ENCODE measurements at regions not wholly inside any gene's neighbourhood (a gene's known extent, or its start where the extent isn't known, plus 50 kb on each side); places are given as distances from the start of the nearest gene placed in this dataset.
A peak's percentile ranks its signal among the peaks of the same experiment; 100 is the strongest.

DNA sequence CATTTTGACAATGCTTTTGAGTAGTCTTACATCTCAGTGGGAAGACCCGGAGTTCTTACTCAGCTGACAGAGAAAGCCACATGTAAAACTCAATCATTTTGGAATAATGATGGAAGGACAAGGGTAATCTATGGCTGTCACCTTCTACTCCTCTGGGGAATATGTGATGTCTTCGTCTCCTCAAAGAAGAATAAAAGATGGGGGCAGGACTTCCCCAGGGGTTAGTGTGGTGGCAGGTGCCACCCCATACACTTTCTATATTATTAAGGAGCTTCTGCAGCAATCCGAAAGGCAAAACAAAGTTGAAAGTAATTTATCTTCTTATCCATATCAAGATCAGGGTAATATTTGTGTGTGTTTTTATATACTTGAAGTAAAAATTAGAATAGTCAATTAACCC lies 180.4 kb upstream of the TOPAZ1 start:
- Mint-ChIP-seq H3K4me1 (ENCODE audit: low read depth, unreplicated experiment) (peaks cover 22% of the 10 kb centered on the region), H3K27me3 (ENCODE audit: unreplicated experiment) (peaks cover 10% of the 10 kb centered on the region), H3K27ac (ENCODE audit: unreplicated experiment) (no peak overlapping the region), H3K4me3 (ENCODE audit: low read depth, unreplicated experiment) (no peak overlapping the region), H3K9me3 (ENCODE audit: low read depth, unreplicated experiment) (no peaks in the 10 kb centered on the region), H3K36me3 (ENCODE audit: insufficient read depth, unreplicated experiment) (no peaks in the 10 kb centered on the region)
- intact Hi-C loops (cut with micrococcal nuclease; ENCODE audit: unreplicated experiment): no loop called here
- no TSS peak for BruUV-seq (replicated peaks)
- CTCF ChIA-PET: no interaction called here
- TF ChIP-seq, protein P1, sequence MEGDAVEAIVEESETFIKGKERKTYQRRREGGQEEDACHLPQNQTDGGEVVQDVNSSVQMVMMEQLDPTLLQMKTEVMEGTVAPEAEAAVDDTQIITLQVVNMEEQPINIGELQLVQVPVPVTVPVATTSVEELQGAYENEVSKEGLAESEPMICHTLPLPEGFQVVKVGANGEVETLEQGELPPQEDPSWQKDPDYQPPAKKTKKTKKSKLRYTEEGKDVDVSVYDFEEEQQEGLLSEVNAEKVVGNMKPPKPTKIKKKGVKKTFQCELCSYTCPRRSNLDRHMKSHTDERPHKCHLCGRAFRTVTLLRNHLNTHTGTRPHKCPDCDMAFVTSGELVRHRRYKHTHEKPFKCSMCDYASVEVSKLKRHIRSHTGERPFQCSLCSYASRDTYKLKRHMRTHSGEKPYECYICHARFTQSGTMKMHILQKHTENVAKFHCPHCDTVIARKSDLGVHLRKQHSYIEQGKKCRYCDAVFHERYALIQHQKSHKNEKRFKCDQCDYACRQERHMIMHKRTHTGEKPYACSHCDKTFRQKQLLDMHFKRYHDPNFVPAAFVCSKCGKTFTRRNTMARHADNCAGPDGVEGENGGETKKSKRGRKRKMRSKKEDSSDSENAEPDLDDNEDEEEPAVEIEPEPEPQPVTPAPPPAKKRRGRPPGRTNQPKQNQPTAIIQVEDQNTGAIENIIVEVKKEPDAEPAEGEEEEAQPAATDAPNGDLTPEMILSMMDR (IDR thresholded peaks at IDR 0.05; ENCODE audit: unreplicated experiment): no peak
- no peak for DNase-seq

DNA sequence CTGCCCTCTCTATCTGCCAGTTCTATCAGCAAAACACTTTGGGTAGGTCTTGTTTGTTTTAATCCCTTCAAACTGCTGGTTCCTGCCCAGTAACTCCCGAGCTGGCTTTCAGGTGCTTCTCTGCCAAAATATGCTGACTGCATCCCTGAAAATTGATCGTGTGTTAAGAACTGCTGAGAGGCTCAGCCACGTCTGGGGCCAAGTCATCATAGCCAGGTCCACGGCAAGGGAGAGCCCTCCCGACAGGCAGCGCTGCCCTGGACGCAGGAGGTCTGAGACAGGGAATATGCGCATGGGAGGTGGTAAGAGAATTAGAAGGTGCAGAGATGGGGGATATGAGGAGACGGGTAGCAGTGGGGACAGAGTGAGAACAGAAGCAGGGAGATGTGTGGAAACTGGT lies 179.7 kb upstream of the TOPAZ1 start:
- TF ChIP-seq, protein P1 (IDR thresholded peaks at IDR 0.05; ENCODE audit: unreplicated experiment): no peak

DNA sequence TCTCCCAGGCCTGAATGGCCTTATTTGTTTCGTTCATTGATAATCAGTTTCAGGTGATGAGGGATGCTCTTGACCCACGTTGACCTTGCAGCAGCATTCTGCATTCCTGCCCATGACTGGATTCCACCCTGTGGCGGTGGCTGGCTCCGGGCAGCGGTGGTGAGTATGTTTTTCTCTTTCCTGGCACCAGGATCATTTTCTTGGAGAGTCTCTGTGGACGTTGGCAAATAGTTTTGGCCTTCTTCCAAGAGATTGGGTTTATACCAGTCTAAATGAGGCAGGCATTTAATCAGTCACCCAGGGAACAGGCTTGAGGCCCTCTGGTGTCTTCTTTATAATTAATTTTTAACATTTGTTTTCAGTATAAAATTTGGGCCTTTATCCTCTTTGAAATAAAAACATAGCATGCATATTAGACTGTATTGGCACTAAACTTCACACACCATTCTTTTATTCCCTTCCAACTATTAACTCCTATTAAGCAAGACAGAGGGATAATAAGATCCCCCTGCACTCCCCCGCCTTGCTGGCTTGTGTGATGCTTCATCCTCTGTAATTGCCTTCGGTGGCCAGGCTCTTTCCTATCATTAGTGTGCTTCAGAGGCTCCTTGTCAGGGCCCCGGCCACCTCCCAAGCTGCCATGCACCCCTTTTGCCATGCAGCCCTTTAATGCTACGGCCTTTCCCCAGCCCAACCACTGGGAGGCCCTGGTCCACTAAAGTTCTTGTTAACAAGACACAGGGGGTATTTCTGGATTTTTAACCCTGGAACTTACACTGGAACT lies 176.2 kb upstream of the TOPAZ1 start:
- TF ChIP-seq, protein P1 (IDR thresholded peaks at IDR 0.05; ENCODE audit: unreplicated experiment): no peak
- H3K36me3 Mint-ChIP-seq (ENCODE audit: insufficient read depth, unreplicated experiment): no peaks in the 10 kb centered on the region
- H3K9me3 Mint-ChIP-seq (ENCODE audit: low read depth, unreplicated experiment): no peaks in the 10 kb centered on the region
- no peaks in the 10 kb centered on the region for H3K27me3 Mint-ChIP-seq (ENCODE audit: unreplicated experiment)
- BruUV-seq (replicated peaks): no TSS peak
- no peak overlapping the region for H3K27ac Mint-ChIP-seq (ENCODE audit: unreplicated experiment)
- CTCF ChIA-PET: no interaction called here
- H3K4me3 Mint-ChIP-seq (ENCODE audit: low read depth, unreplicated experiment): no peak overlapping the region
- intact Hi-C loops (cut with micrococcal nuclease; ENCODE audit: unreplicated experiment): no loop called here
- peaks cover 8% of the 10 kb centered on the region for H3K4me1 Mint-ChIP-seq (ENCODE audit: low read depth, unreplicated experiment)
- peak; percentile 36 for DNase-seq

More for the DNA sequence above, 179.7 kb upstream of the TOPAZ1 start:
- BruUV-seq (replicated peaks): no TSS peak
- intact Hi-C loops (cut with micrococcal nuclease; ENCODE audit: unreplicated experiment): no loop called here
- Mint-ChIP-seq H3K27ac (ENCODE audit: unreplicated experiment) (no peak overlapping the region), H3K9me3 (ENCODE audit: low read depth, unreplicated experiment) (no peaks in the 10 kb centered on the region), H3K36me3 (ENCODE audit: insufficient read depth, unreplicated experiment) (no peaks in the 10 kb centered on the region), H3K27me3 (ENCODE audit: unreplicated experiment) (peaks cover 10% of the 10 kb centered on the region), H3K4me3 (ENCODE audit: low read depth, unreplicated experiment) (no peak overlapping the region), H3K4me1 (ENCODE audit: low read depth, unreplicated experiment) (peaks cover 22% of the 10 kb centered on the region)
- DNase-seq: no peak
- CTCF ChIA-PET: no interaction called here

DNA sequence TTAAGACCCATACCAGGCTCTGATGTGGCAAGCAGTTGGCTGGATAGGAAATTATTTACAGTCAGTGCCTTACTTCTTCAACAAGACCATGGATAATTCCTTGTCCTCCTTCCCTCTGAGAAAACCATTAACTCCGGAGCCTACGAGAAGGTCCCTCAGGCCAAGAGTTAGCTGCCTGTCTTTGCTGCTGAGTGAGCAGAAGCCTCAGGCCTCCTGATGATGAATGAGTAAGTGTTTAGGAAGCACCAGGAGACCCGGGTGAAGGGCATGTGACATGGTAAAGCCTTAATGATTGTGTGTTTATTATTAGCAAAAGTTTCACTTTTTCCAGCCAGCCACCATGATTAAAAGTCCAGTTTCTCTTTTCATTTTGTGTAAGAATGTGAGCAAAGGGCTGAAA lies 174.9 kb upstream of the TOPAZ1 start:
- no peak for DNase-seq
- H3K4me1 Mint-ChIP-seq (ENCODE audit: low read depth, unreplicated experiment): peaks cover 8% of the 10 kb centered on the region
- no peak overlapping the region for H3K27ac Mint-ChIP-seq (ENCODE audit: unreplicated experiment)
- no TSS peak for BruUV-seq (replicated peaks)
- no peaks in the 10 kb centered on the region for H3K36me3 Mint-ChIP-seq (ENCODE audit: insufficient read depth, unreplicated experiment)
- H3K27me3 Mint-ChIP-seq (ENCODE audit: unreplicated experiment): no peaks in the 10 kb centered on the region
- H3K9me3 Mint-ChIP-seq (ENCODE audit: low read depth, unreplicated experiment): no peaks in the 10 kb centered on the region
- no peak overlapping the region for H3K4me3 Mint-ChIP-seq (ENCODE audit: low read depth, unreplicated experiment)
- intact Hi-C loops (cut with micrococcal nuclease; ENCODE audit: unreplicated experiment): no loop called here
- TF ChIP-seq, protein P1 (IDR thresholded peaks at IDR 0.05; ENCODE audit: unreplicated experiment): no peak
- CTCF ChIA-PET: no interaction called here
